Hepatic stellate cell (primary cell): ENCODE measurements at regions not wholly inside any gene's neighbourhood (a gene's known extent, or its start where the extent isn't known, plus 50 kb on each side); places are given as distances from the start of the nearest gene placed in this dataset.

Experiments
- DNase-seq: peaks from one replicate; pipeline ENCODE4 v3.0.0; 2011; ENCODE audit warnings: low spot score

GRCh38 chr2:200013906-200014305 lies 58.5 kb downstream of the MAIP1 start:
- no peak for DNase-seq

- DNase-seq = no peak
Observed at GRCh38 chr2:200021449-200022114, 66.2 kb downstream of the MAIP1 start.

GRCh38 chr2:200022511-200022910 lies 67.1 kb downstream of the MAIP1 start:
- DNase-seq = no peak

GRCh38 chr2:200023570-200023969 lies 68.2 kb downstream of the MAIP1 start:
- DNase-seq = no peak

GRCh38 chr2:200025717-200026116 lies 70.3 kb downstream of the MAIP1 start:
- DNase-seq = no peak

GRCh38 chr2:200026332-200027230 lies 71.2 kb downstream of the MAIP1 start:
- DNase-seq = no peak

- no peak for DNase-seq
Observed at GRCh38 chr2:200028998-200029397, 73.6 kb downstream of the MAIP1 start.

- no peak for DNase-seq
Observed at GRCh38 chr2:200032895-200033294, 77.5 kb downstream of the MAIP1 start.

GRCh38 chr2:200033929-200034328 lies 78.5 kb downstream of the MAIP1 start:
- DNase-seq = no peak

- no peak for DNase-seq
Observed at GRCh38 chr2:200034816-200035215, 79.4 kb downstream of the MAIP1 start.

- DNase-seq = no peak
Observed at GRCh38 chr2:200039724-200040650, 84.6 kb downstream of the MAIP1 start.

- no peak for DNase-seq
Observed at GRCh38 chr2:200040831-200041230, 85.4 kb downstream of the MAIP1 start.

- DNase-seq = no peak
Observed at GRCh38 chr2:200041639-200042038, 86.3 kb downstream of the MAIP1 start.

- DNase-seq = peak; percentile 10
Observed at GRCh38 chr2:200042102-200042735, 86.8 kb downstream of the MAIP1 start.

- DNase-seq = no peak
Observed at GRCh38 chr2:200042944-200043343, 87.6 kb downstream of the MAIP1 start.

- DNase-seq = no peak
Observed at GRCh38 chr2:200044453-200044852, 89.1 kb downstream of the MAIP1 start.

- no peak for DNase-seq
Observed at GRCh38 chr2:200048421-200048820, 93.0 kb downstream of the MAIP1 start.

- DNase-seq = no peak
Observed at GRCh38 chr2:200049086-200049485, 93.7 kb downstream of the MAIP1 start.

GRCh38 chr2:200050921-200051610 lies 95.7 kb downstream of the MAIP1 start:
- DNase-seq = no peak

GRCh38 chr2:200051611-200051945 lies 96.2 kb downstream of the MAIP1 start:
- DNase-seq = no peak

- DNase-seq = no peak
Observed at GRCh38 chr2:200052627-200053026, 97.2 kb downstream of the MAIP1 start.
